ENCODE measurements at regions not wholly inside any gene's neighbourhood (a gene's known extent, or its start where the extent isn't known, plus 50 kb on each side); places are given as distances from the start of the nearest gene placed in this dataset.

- Histone ChIP-seq H3K27me3 (ENCODE audit: control insufficient read depth, insufficient read depth, low read length) (no peaks in the 10 kb centered on the region), H3K4me3 (replicated peaks in 1 of 4; ENCODE audit: control extremely low read depth in 1 of 4, insufficient read depth in 1 of 4, low read depth in 3 of 4, low read length in 4 of 4) (no peak overlapping the region), H2AFZ (ENCODE audit: low read length) (no peak overlapping the region), H3K27ac (ENCODE audit: insufficient read depth, low read length) (no peak overlapping the region), H4K20me1 (ENCODE audit: control insufficient read depth, extremely low read depth, insufficient read depth, low read length) (no peaks in the 10 kb centered on the region), H3K36me3 (ENCODE audit: control insufficient read depth, insufficient read depth, low read length) (no peaks in the 10 kb centered on the region), H3K79me2 (ENCODE audit: control insufficient read depth, insufficient read depth, low read length) (no peaks in the 10 kb centered on the region), H3K9ac (ENCODE audit: insufficient read depth, low read length) (no peak overlapping the region), H3K9me3 (ENCODE audit: control insufficient read depth, insufficient read depth, low read depth, low read length) (no peaks in the 10 kb centered on the region), H3K4me2 (ENCODE audit: extremely low read depth, insufficient read depth, low read length) (no peak overlapping the region), H3K4me1 (ENCODE audit: control insufficient read depth, extremely low read depth, insufficient read depth, low read length) (peaks cover 3% of the 10 kb centered on the region)
- TF ChIP-seq CTCF (conservative IDR thresholded peaks at IDR 0.05 in 1 of 2, IDR thresholded peaks at IDR 0.05 in 1 of 2; ENCODE audit: low read depth in 1 of 2, low read length in 2 of 2) (no peak), EZH2 (IDR thresholded peaks at IDR 0.05; ENCODE audit: low read length, missing control alignments) (no peak)
- DNase-seq (ENCODE audit: low read depth in 2 of 2) = peak in 1 of 2 donors; percentile 40
These were observed 125.7 kb upstream of the PHACTR1 start for GRCh38 chr6:12590901-12591300.

- H3K27me3 ChIP-seq (ENCODE audit: control insufficient read depth, insufficient read depth, low read length) = no peaks in the 10 kb centered on the region
- no peaks in the 10 kb centered on the region for H3K79me2 ChIP-seq (ENCODE audit: control insufficient read depth, insufficient read depth, low read length)
- no peak overlapping the region for H3K27ac ChIP-seq (ENCODE audit: insufficient read depth, low read length)
- H3K4me3 ChIP-seq (replicated peaks in 1 of 4; ENCODE audit: control extremely low read depth in 1 of 4, insufficient read depth in 1 of 4, low read depth in 3 of 4, low read length in 4 of 4) = no peak overlapping the region
- no peaks in the 10 kb centered on the region for H3K9me3 ChIP-seq (ENCODE audit: control insufficient read depth, insufficient read depth, low read depth, low read length)
- H3K36me3 ChIP-seq (ENCODE audit: control insufficient read depth, insufficient read depth, low read length) = no peaks in the 10 kb centered on the region
- H3K4me2 ChIP-seq (ENCODE audit: extremely low read depth, insufficient read depth, low read length) = no peak overlapping the region
- H4K20me1 ChIP-seq (ENCODE audit: control insufficient read depth, extremely low read depth, insufficient read depth, low read length) = no peaks in the 10 kb centered on the region
- TF ChIP-seq CTCF (conservative IDR thresholded peaks at IDR 0.05 in 1 of 2, IDR thresholded peaks at IDR 0.05 in 1 of 2; ENCODE audit: low read depth in 1 of 2, low read length in 2 of 2) = no peak
- no peak for TF ChIP-seq EZH2 (IDR thresholded peaks at IDR 0.05; ENCODE audit: low read length, missing control alignments)
- H2AFZ ChIP-seq (ENCODE audit: low read length) = no peak overlapping the region
- H3K9ac ChIP-seq (ENCODE audit: insufficient read depth, low read length) = no peak overlapping the region
- H3K4me1 ChIP-seq (ENCODE audit: control insufficient read depth, extremely low read depth, insufficient read depth, low read length) = peaks cover 3% of the 10 kb centered on the region
- DNase-seq (ENCODE audit: low read depth in 2 of 2) = peak in 1 of 2 donors; percentile 47
These were observed 123.9 kb upstream of the PHACTR1 start for GRCh38 chr6:12592634-12593033.

- Histone ChIP-seq H3K4me1 (ENCODE audit: control insufficient read depth, extremely low read depth, insufficient read depth, low read length) (peaks cover 3% of the 10 kb centered on the region), H2AFZ (ENCODE audit: low read length) (no peak overlapping the region), H3K27ac (ENCODE audit: insufficient read depth, low read length) (no peak overlapping the region), H4K20me1 (ENCODE audit: control insufficient read depth, extremely low read depth, insufficient read depth, low read length) (no peaks in the 10 kb centered on the region), H3K36me3 (ENCODE audit: control insufficient read depth, insufficient read depth, low read length) (no peaks in the 10 kb centered on the region), H3K4me2 (ENCODE audit: extremely low read depth, insufficient read depth, low read length) (no peak overlapping the region), H3K9ac (ENCODE audit: insufficient read depth, low read length) (no peak overlapping the region), H3K79me2 (ENCODE audit: control insufficient read depth, insufficient read depth, low read length) (no peaks in the 10 kb centered on the region), H3K4me3 (replicated peaks in 1 of 4; ENCODE audit: control extremely low read depth in 1 of 4, insufficient read depth in 1 of 4, low read depth in 3 of 4, low read length in 4 of 4) (no peak overlapping the region), H3K27me3 (ENCODE audit: control insufficient read depth, insufficient read depth, low read length) (no peaks in the 10 kb centered on the region), H3K9me3 (ENCODE audit: control insufficient read depth, insufficient read depth, low read depth, low read length) (no peaks in the 10 kb centered on the region)
- DNase-seq (ENCODE audit: low read depth in 2 of 2) = no peak
- TF ChIP-seq EZH2 (IDR thresholded peaks at IDR 0.05; ENCODE audit: low read length, missing control alignments) = no peak
- TF ChIP-seq CTCF (conservative IDR thresholded peaks at IDR 0.05 in 1 of 2, IDR thresholded peaks at IDR 0.05 in 1 of 2; ENCODE audit: low read depth in 1 of 2, low read length in 2 of 2) = no peak
These were observed 122.6 kb upstream of the PHACTR1 start for GRCh38 chr6:12593771-12594529.

All from fibroblast of lung (primary cell).